NCI-H510A (cell line): ENCODE measurements at regions not wholly inside any gene's neighbourhood (a gene's known extent, or its start where the extent isn't known, plus 50 kb on each side); places are given as distances from the start of the nearest gene placed in this dataset.
A peak's percentile ranks its signal among the peaks of the same experiment; 100 is the strongest.
"Not testable (repeated sequence)": the region's sequence is repeated elsewhere in the genome, so short reads cannot be mapped to it uniquely, and the experiment has no call there.

Experiments used
- DNase-seq: peaks from one replicate; lab custom pipeline; 2025; lab: John Stamatoyannopoulos, UW

DNA sequence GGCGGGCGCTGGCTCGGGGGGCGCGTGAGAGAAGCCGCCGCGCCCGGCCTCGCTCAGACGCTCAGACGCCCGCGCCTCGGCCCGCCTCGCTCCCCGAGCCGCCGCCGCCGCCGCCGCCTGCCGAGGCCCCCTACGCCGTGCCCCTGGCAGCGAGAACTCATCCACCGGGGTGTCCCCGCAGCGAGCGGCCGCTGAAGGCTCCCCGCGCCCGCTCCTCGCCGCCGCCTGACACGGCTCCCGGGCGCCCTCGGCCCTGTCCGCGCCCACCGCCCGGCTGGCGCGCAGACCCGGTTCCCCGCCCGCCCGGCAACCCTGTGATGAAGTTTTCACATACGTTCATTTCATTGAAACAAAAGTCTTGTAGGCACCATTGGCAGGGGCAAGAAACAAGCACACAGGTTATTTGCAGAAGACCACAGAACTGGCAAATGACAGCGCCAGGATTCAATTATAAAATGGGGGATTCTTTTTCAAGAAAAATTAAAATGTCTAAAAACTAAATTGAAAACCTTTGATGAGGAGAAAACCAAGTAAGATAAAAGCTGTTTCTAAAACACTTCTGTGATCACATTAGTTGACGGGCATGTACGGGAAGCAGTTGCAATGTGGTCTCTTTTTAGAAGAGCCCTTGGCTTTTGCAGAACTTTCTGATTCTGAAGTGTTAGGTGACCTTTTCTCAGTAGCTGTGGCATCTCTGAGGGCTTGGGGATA is 50.5 kb upstream of the TUBA3D start:
- peak; percentile 18 for DNase-seq

DNA sequence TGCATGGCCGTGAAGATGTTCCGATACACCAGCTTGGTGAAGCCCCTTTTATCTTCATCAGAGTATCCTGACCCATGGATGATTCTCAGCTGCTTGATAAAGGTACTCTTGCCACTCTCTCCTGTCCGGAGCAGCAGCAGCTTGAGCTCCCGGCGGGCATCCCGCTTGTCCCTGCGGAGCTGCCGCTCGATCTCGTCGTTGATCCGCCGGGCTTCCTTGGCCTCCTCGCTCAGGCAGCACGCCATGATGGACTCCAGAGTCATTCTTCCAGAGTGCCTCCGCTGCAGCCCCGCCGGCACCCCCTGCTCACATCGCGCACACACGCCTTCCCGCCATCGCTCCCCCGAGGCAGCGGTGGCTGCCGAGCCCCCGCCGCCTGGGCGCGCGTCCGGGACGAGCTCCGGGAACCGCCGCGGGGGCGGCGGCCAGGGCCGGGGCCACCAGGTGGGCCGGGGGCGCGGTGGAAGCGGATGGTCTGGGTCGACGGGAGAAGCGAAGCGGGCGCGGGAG is 51.3 kb upstream of the TUBA3D start:
- not testable (repeated sequence) for DNase-seq

DNA sequence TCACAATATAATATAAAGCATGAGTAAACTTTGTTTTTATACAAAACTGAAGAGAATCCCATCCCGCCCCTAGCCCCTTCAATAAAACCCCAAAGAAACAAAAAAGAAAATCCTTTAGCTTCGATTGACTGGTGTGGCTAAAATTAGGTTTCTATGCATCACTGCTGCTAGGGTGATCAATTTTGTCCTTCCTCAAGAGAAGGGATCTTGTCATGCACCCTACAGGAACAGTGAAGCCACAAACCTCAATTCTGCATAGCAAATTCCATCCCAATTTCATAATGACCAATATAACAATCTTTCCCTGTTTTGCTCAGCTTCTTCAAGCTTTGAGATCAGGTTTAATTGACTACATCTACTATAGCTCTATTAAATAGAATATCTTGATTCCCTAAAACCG is 55.2 kb upstream of the TUBA3D start:
- DNase-seq, result not testable (repeated sequence)

DNA sequence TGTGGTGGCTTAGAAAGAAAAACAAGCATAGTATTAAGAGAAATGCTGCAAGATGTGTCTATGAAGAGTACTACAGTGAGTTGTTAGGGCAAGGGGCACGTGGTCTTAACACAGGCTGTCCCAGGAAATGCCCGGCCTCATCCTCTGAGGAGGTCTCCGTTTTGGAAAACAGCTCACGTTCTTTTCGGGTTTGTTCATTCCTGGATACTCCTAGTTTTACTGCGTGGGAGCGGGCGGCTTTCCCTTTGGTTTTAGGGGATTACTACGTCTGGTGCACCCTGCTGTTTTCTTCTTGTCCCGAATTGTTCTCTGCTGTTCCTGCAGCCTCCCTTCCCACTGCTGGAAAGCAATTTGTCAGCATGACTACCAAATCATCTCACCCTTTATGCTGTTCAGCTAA is 55.5 kb upstream of the RAB6D start:
- DNase-seq, result no peak

DNA sequence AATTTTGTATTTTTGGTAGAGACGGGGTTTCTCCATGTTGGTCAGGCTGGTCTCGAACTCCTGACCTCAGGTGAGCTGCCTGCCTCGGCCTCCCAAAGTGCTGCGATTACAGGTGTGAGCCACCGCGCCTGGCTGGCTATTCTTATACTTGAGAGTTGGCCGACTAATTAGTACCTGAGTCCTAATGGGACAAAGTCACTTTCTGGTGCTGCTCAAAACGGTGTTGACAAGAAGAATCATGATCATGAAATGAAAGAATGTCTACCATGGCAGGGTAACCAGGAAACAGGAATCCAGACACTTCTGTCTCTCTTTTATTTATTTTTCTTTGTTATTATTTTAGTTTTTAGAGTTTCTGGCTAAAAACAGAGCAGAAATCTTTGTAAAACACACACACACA is 54.7 kb upstream of the RAB6D start:
- no peak for DNase-seq

DNA sequence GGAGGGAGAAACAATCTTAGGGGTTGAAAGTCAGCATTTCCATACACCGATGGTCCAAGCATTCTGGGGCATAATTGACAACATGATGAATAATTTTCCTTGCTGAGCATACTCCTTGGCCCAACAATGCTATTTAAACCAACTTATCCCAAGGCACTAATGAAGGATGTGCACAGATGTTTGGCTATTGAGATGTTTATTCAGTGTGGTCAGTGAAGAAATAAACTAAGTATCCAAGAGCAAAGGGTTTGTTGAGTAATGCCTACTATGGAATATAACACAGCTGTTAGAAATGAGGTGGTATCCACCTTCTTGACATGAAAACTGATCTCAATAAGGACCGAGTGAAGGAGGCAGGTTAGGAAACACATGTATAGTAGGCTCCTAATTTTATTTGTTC is 53.9 kb upstream of the RAB6D start:
- no peak for DNase-seq

DNA sequence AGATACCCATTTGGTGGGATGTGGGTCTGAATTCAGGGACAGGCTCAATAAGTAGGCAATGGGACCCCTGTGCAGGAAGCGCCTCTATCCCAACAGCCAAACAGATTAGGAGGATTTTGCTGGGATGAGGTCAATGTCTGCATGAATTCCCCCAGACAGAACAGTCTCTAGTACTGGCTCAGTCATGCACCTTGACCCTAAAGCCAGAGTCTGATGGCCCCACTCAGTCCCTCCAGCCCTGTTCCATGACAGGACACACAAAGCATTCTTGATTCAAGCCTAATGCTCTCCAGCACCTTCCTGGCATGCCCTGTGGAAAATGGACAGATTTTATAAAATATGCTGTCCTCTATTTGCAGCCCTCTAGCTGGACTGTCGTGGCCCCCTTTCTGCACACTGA is 49.8 kb upstream of the RAB6D start:
- DNase-seq, result no peak
